IPS DF 6.9 (cell line): ENCODE measurements at regions not wholly inside any gene's neighbourhood (a gene's known extent, or its start where the extent isn't known, plus 50 kb on each side); places are given as distances from the start of the nearest gene placed in this dataset.

ENCODE experiments used
- DNase-seq: peaks from one replicate; pipeline ENCODE4 v3.0.0-alpha.2; 2013; ENCODE audit warnings: low read depth, low spot score
- H3K27ac ChIP-seq: one replicate; pipeline ENCODE4 v1.5.1; 2013; ENCODE audit warnings: low read length, control low read depth
- H3K27me3 ChIP-seq: 2 replicates; pipeline ENCODE4 v1.6.1; 2013; ENCODE audit warnings: mild to moderate bottlenecking, low read length; ENCODE audit not compliant: control insufficient read depth, insufficient read depth
- H3K36me3 ChIP-seq: 2 replicates; pipeline ENCODE4 v1.6.1; 2013; ENCODE audit warnings: low read length; ENCODE audit not compliant: control insufficient read depth, insufficient read depth
- H3K4me1 ChIP-seq: 2 replicates; pipeline ENCODE4 v1.6.1; 2013; ENCODE audit warnings: low read length; ENCODE audit not compliant: control insufficient read depth, insufficient read depth
- H3K4me3 ChIP-seq: 2 replicates; pipeline ENCODE4 v1.5.1; 2013; ENCODE audit warnings: mild to moderate bottlenecking, low read length
- H3K9me3 ChIP-seq: 2 replicates; pipeline ENCODE4 v1.6.1; 2013; ENCODE audit warnings: low read length, inconsistent platforms; ENCODE audit not compliant: control insufficient read depth, insufficient read depth
- WGBS: extraction: QIAGEN DNeasy Blood & Tissue Kit; methylation state at CpG from one replicate; pipeline ENCODE4 v1.1.7; 2013; ENCODE audit warnings: mixed read lengths, missing lambda C conversion rate; ENCODE audit not compliant: insufficient read length, insufficient coverage; 5-methylcytosine and 5-hydroxymethylcytosine counted together

GRCh38 chr16:27724482-27725235, 174.7 kb downstream of the KATNIP start:
- no peak for DNase-seq
- H3K9me3 ChIP-seq: no peaks in the 10 kb centered on the region
- no peak overlapping the region for H3K4me3 ChIP-seq
- H3K27ac ChIP-seq: no peak overlapping the region
- H3K36me3 ChIP-seq: no peaks in the 10 kb centered on the region
- WGBS: 100% methylated on average over 1 of the region's 8 CpGs
- H3K4me1 ChIP-seq: no peaks in the 10 kb centered on the region
- no peaks in the 10 kb centered on the region for H3K27me3 ChIP-seq

GRCh38 chr16:27725236-27726000, 175.5 kb downstream of the KATNIP start:
- no peaks in the 10 kb centered on the region for H3K36me3 ChIP-seq
- no peak for DNase-seq
- H3K9me3 ChIP-seq: no peaks in the 10 kb centered on the region
- WGBS: no CpG with 5 or more reads among the region's 15 CpGs
- H3K27me3 ChIP-seq: no peaks in the 10 kb centered on the region
- no peak overlapping the region for H3K27ac ChIP-seq
- H3K4me1 ChIP-seq: no peaks in the 10 kb centered on the region
- H3K4me3 ChIP-seq: no peak overlapping the region

- H3K27me3 ChIP-seq: no peaks in the 10 kb centered on the region
- H3K4me1 ChIP-seq: no peaks in the 10 kb centered on the region
- no CpG with 5 or more reads among the region's 11 CpGs for WGBS
- no peaks in the 10 kb centered on the region for H3K9me3 ChIP-seq
- no peak overlapping the region for H3K27ac ChIP-seq
- no peak overlapping the region for H3K4me3 ChIP-seq
- no peak for DNase-seq
- H3K36me3 ChIP-seq: no peaks in the 10 kb centered on the region
Measured at GRCh38 chr16:27726621-27727261, 176.8 kb downstream of the KATNIP start.

GRCh38 chr16:27727941-27728340, 178.0 kb downstream of the KATNIP start:
- no CpG with 5 or more reads among the region's 6 CpGs for WGBS
- no peaks in the 10 kb centered on the region for H3K9me3 ChIP-seq

GRCh38 chr16:27728691-27729090, 178.7 kb downstream of the KATNIP start:
- Histone ChIP-seq H3K27ac (no peak overlapping the region), H3K27me3 (no peaks in the 10 kb centered on the region), H3K4me3 (no peak overlapping the region), H3K36me3 (no peaks in the 10 kb centered on the region), H3K9me3 (no peaks in the 10 kb centered on the region), H3K4me1 (no peaks in the 10 kb centered on the region)
- DNase-seq: no peak
- WGBS: no CpG with 5 or more reads among the region's 3 CpGs

More at GRCh38 chr16:27727941-27728340, 178.0 kb downstream of the KATNIP start:
- Histone ChIP-seq H3K4me3 (no peak overlapping the region), H3K4me1 (no peaks in the 10 kb centered on the region), H3K27me3 (no peaks in the 10 kb centered on the region), H3K27ac (no peak overlapping the region), H3K36me3 (no peaks in the 10 kb centered on the region)
- no peak for DNase-seq

- no CpG with 5 or more reads among the region's 10 CpGs for WGBS
- Histone ChIP-seq H3K27ac (no peak overlapping the region), H3K4me3 (no peak overlapping the region), H3K36me3 (no peaks in the 10 kb centered on the region), H3K27me3 (no peaks in the 10 kb centered on the region), H3K9me3 (no peaks in the 10 kb centered on the region), H3K4me1 (no peaks in the 10 kb centered on the region)
- no peak for DNase-seq
Measured at GRCh38 chr16:27729516-27730304, 179.8 kb downstream of the KATNIP start.

GRCh38 chr16:27730661-27731210, 180.8 kb downstream of the KATNIP start:
- WGBS: no CpG with 5 or more reads among the region's 6 CpGs
- Histone ChIP-seq H3K27ac (no peak overlapping the region), H3K4me3 (no peak overlapping the region), H3K9me3 (no peaks in the 10 kb centered on the region), H3K4me1 (no peaks in the 10 kb centered on the region), H3K27me3 (no peaks in the 10 kb centered on the region), H3K36me3 (no peaks in the 10 kb centered on the region)
- no peak for DNase-seq

- no peaks in the 10 kb centered on the region for H3K9me3 ChIP-seq
- H3K27me3 ChIP-seq: no peaks in the 10 kb centered on the region
- no peaks in the 10 kb centered on the region for H3K36me3 ChIP-seq
- H3K4me3 ChIP-seq: no peak overlapping the region
- no peaks in the 10 kb centered on the region for H3K4me1 ChIP-seq
- no CpG with 5 or more reads among the region's 5 CpGs for WGBS
- H3K27ac ChIP-seq: no peak overlapping the region
- DNase-seq: no peak
Measured at GRCh38 chr16:27735031-27735430, 185.1 kb downstream of the KATNIP start.

- H3K4me3 ChIP-seq: no peak overlapping the region
- no peak for DNase-seq
- H3K9me3 ChIP-seq: no peaks in the 10 kb centered on the region
- no CpG with 5 or more reads among the region's 6 CpGs for WGBS
- no peaks in the 10 kb centered on the region for H3K36me3 ChIP-seq
- no peaks in the 10 kb centered on the region for H3K27me3 ChIP-seq
- H3K27ac ChIP-seq: no peak overlapping the region
- H3K4me1 ChIP-seq: no peaks in the 10 kb centered on the region
Measured at GRCh38 chr16:27736431-27736830, 186.5 kb downstream of the KATNIP start.

- Histone ChIP-seq H3K27ac (no peak overlapping the region), H3K4me1 (no peaks in the 10 kb centered on the region), H3K36me3 (no peaks in the 10 kb centered on the region), H3K9me3 (no peaks in the 10 kb centered on the region), H3K27me3 (no peaks in the 10 kb centered on the region), H3K4me3 (no peak overlapping the region)
- WGBS: no CpG with 5 or more reads among the region's 11 CpGs
- no peak for DNase-seq
Measured at GRCh38 chr16:27737513-27737912, 187.6 kb downstream of the KATNIP start.
